Fibroblast of villous mesenchyme (primary cell): ENCODE measurements at regions not wholly inside any gene's neighbourhood (a gene's known extent, or its start where the extent isn't known, plus 50 kb on each side); places are given as distances from the start of the nearest gene placed in this dataset.

Experiments
- DNase-seq: peaks from one replicate; pipeline ENCODE4 v3.0.0-alpha.2; 2010; ENCODE audit warnings: low read depth
- H3K4me3 ChIP-seq: 2 replicates; pipeline ENCODE4 v1.5.1; 2011; ENCODE audit warnings: low read depth, mild to moderate bottlenecking, low read length
- TF ChIP-seq, protein P1 (sequence below): IDR thresholded peaks from 2 replicates; pipeline ENCODE4 v1.5.1; 2012; ENCODE audit warnings: low read depth, mild to moderate bottlenecking, low read length; ENCODE audit not compliant: insufficient read depth

DNA sequence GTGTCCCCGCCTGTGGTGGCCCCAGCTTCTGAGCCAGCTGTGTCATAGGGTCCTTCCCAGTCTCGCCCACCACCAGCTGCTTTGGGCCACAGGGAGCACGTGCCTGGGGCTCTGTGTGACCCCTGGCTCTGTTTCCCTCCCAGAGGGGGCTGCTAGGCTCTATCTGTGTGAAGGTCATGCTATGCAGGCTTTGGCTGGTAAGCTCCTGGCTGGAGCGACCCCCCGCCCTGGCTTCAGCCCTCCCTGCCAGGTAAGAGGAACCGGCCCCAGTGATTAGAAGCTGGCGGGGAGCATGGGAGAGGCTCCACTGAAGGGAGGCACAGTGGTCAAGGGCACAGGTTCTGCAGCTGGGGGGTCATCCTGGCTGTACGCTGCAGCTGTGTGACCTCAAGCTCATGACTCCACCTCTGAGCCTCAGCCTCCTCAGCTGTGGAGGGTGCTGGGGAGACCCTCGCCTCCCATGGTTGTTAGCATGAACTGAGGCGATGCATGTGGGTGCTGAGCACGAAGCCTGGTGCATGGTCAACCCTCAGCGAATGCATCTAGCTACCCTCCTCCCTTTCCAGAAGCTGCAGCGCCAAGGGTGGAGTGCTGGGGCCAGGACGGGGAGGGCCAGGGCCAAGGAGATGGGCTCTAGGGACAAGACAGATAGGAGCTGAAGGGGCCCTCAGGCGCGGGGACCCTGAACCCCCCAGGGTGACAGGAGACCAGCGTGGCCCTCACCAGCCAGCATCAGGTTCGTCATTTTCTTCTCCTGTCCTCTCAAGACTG is 163.8 kb upstream of the MVB12B start:
- TF ChIP-seq, protein P1, sequence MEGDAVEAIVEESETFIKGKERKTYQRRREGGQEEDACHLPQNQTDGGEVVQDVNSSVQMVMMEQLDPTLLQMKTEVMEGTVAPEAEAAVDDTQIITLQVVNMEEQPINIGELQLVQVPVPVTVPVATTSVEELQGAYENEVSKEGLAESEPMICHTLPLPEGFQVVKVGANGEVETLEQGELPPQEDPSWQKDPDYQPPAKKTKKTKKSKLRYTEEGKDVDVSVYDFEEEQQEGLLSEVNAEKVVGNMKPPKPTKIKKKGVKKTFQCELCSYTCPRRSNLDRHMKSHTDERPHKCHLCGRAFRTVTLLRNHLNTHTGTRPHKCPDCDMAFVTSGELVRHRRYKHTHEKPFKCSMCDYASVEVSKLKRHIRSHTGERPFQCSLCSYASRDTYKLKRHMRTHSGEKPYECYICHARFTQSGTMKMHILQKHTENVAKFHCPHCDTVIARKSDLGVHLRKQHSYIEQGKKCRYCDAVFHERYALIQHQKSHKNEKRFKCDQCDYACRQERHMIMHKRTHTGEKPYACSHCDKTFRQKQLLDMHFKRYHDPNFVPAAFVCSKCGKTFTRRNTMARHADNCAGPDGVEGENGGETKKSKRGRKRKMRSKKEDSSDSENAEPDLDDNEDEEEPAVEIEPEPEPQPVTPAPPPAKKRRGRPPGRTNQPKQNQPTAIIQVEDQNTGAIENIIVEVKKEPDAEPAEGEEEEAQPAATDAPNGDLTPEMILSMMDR, result no peak
- no peak overlapping the region for H3K4me3 ChIP-seq
- no peak for DNase-seq

DNA sequence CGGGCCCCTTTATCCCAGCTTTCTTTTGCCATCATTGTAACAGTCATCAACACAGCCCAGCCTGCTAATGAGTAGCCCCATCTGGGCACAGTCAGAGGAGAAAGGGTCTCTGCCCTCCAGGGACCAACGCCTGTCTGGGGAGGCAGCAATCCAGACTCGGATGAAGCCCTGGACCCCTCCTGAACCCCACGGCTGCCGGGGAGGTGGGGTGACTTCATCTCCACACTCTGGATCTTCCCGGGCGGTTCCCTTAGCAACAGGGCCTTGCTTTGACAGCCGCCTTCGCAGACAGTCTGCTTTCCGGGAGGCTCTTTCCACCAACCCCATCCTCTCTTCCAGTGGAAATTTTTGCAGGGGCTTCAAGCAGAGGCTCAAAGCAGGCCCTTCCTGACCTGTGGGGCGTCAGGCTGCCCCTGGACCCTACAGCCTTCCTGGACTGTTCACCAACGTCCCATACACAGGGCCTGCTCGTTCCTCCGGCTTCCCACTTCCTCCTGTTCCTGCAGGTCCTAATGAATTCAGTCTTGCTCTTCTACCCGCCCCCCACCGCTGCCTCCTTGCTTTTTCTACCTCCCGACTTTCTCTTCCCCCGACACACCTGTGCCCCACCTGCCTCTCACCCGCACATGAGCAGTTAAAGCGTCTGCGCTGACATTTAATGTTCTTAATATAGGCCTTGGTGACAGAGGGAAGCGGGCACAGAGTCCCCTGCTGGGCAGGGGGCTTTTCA is 161.7 kb upstream of the MVB12B start:
- TF ChIP-seq, protein P1, result no peak
- no peak overlapping the region for H3K4me3 ChIP-seq
- no peak for DNase-seq

DNA sequence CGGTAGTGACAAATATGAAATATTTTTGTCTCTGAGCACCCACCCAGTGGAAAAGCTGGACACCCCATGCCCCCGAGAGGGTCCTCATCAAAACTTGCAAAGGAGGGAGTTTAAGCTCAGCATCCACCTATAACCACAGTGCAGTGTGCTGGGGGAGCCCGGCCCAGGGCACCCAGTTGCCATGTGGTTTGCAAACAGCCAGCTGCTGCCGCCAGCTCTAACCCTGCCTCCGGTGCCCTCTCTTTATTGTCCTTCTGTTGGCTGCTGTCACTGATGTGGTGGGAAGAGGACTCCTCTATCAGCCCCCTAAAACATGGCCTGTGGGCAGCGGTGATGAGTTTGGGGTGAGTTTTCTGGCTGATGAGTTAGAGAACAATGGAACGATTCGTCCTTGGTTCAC is 160.9 kb upstream of the MVB12B start:
- H3K4me3 ChIP-seq, result no peak overlapping the region
- TF ChIP-seq, protein P1, result no peak
- no peak for DNase-seq

DNA sequence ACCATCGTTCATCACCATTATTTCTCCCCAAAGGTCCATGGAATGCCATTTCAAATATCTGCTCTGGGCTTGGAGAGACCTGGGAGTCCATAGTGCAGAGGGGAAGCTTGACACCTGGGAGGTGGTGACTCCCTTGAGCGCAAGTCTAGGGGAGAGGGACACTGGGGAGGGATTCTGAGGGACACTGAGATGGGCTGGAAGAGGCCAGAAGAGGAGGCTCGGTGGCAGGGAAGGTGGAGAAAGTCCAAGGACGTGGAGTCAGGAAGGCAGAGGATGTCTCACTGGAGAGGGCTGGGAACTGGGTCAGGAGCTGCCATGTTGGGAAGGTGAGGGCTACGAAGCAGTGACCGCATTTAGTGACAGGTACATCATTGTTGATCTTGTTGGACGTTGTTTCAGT is 160.3 kb upstream of the MVB12B start:
- DNase-seq, result no peak
- TF ChIP-seq, protein P1, result no peak
- no peak overlapping the region for H3K4me3 ChIP-seq

DNA sequence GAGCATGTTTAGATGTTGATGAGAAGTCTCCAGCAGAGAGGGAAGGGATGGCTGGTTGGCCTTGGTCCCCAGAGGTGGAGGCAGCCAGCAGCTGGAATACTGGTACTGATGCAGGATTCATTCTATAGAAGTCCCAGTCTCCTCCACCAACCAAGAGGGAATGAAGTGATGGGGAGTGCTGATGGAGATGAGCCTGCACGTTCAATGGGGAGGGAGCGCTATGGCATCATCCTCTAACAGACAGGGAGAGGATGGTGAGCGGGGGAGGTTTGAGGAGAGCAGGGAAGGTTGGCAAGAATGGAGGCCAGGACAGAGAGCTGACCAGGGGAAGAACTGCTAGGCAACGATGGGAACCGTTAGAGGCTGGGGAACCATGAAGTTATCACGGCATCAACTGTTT is 159.8 kb upstream of the MVB12B start:
- DNase-seq, result no peak
- TF ChIP-seq, protein P1, result no peak
- H3K4me3 ChIP-seq, result no peak overlapping the region

DNA sequence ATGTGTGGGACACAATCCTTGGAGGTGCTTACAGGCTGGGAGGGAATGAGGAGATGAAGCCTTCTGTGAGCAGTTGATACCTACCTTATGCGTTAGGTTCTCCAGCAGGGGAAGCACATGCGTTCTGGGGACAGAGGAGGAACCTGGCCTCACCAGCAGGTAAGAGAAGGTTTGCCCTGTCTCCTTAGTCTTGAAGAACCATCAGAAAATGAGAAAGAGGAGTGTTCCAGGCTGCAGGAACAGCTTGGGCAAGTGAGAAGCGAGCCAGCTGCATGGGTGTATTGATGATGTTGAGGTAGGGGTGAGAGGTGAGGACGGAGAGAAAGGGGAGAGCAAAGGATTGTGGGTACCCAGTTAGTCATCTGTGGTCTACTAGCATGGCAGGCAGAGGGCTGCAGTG is 156.9 kb upstream of the MVB12B start:
- DNase-seq, result no peak
- TF ChIP-seq, protein P1, result no peak
- no peak overlapping the region for H3K4me3 ChIP-seq
